Activated naive CD8-positive, alpha-beta T cell treated with anti-CD3 and anti-CD28 coated beads for 36 hours (primary cell): ENCODE measurements at regions not wholly inside any gene's neighbourhood (a gene's known extent, or its start where the extent isn't known, plus 50 kb on each side); places are given as distances from the start of the nearest gene placed in this dataset.

ENCODE experiments used
- DNase-seq: peaks from one replicate; pipeline ENCODE4 v3.0.0; 2021
- H3K27ac Mint-ChIP-seq: one replicate; pipeline ENCODE4 v1.8.0; 2022; ENCODE audit warnings: mild to moderate bottlenecking, moderate library complexity, mixed read lengths
- H3K27me3 Mint-ChIP-seq: one replicate; pipeline ENCODE4 v1.8.0; 2022; ENCODE audit warnings: mild to moderate bottlenecking, mixed read lengths
- H3K36me3 Mint-ChIP-seq: one replicate; pipeline ENCODE4 v1.8.0; 2021; ENCODE audit warnings: mild to moderate bottlenecking, mixed read lengths
- H3K4me1 Mint-ChIP-seq: one replicate; pipeline ENCODE4 v1.8.0; 2021; ENCODE audit warnings: mixed read lengths
- H3K4me3 Mint-ChIP-seq: one replicate; pipeline ENCODE4 v1.8.0; 2022; ENCODE audit warnings: mild to moderate bottlenecking, moderate library complexity, mixed read lengths
- H3K9me3 Mint-ChIP-seq: one replicate; pipeline ENCODE4 v1.8.0; 2022; ENCODE audit warnings: mixed read lengths

- Mint-ChIP-seq H3K36me3 (peaks cover 7% of the 10 kb centered on the region), H3K27me3 (no peaks in the 10 kb centered on the region), H3K9me3 (peaks cover 19% of the 10 kb centered on the region), H3K4me3 (no peak overlapping the region), H3K27ac (no peak overlapping the region), H3K4me1 (peaks cover 32% of the 10 kb centered on the region)
- no peak for DNase-seq
These were observed 115.3 kb upstream of the PLXNC1 start for GRCh38 chr12:94033101-94033500.

DNA sequence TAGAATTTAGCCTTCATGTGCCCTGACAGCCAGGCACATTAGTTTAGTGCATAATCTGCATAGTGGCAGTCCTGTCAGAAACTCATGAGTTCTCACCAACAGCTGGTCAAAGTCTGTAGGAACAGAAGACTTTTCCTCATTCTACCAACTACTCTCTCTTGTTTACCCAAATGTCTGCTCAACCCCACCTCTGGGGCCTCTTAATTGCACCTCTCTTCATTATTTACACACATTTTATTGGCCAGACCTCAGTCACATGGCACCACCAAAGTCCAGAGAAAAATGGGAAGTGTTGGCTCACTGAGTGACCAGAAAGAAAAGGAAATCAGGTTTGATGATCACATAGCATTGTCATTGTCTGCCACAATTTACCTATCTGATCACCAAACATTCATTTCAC lies 114.6 kb upstream of the PLXNC1 start:
- Mint-ChIP-seq H3K36me3 (peaks cover 8% of the 10 kb centered on the region), H3K4me3 (no peak overlapping the region), H3K27ac (no peak overlapping the region), H3K27me3 (no peaks in the 10 kb centered on the region), H3K4me1 (peaks cover 32% of the 10 kb centered on the region), H3K9me3 (peaks cover 24% of the 10 kb centered on the region)
- no peak for DNase-seq

DNA sequence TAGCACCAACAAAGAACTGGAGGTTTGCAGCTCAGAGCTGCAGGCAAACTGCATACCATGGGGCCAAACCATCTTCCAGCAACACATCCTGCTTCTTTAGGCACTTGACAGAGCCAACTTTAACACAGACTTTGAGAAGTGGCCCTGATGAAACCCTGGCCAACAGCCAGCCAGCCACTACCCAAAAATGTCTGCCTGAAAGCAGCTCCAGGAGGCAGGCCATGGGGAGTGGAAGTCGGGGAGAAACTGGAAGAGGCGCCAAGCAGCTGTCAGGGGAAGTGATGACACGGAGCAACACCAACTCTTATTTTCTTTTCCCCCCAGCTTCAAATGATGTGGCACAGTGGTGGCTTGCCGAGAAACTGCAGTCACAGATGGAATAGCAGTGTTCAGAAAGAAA lies 110.9 kb upstream of the PLXNC1 start:
- H3K27ac Mint-ChIP-seq: no peak overlapping the region
- H3K4me3 Mint-ChIP-seq: no peak overlapping the region
- H3K9me3 Mint-ChIP-seq: peaks cover 22% of the 10 kb centered on the region
- DNase-seq: no peak
- no peaks in the 10 kb centered on the region for H3K27me3 Mint-ChIP-seq
- peaks cover 13% of the 10 kb centered on the region for H3K4me1 Mint-ChIP-seq
- H3K36me3 Mint-ChIP-seq: peaks cover 10% of the 10 kb centered on the region

- Mint-ChIP-seq H3K9me3 (peaks cover 22% of the 10 kb centered on the region), H3K27me3 (no peaks in the 10 kb centered on the region), H3K4me3 (no peak overlapping the region)
These were observed 109.8 kb upstream of the PLXNC1 start for GRCh38 chr12:94038605-94039004.

GRCh38 chr12:94039199-94039840 lies 109.1 kb upstream of the PLXNC1 start:
- DNase-seq: no peak
- peaks cover 18% of the 10 kb centered on the region for H3K9me3 Mint-ChIP-seq
- no peaks in the 10 kb centered on the region for H3K4me1 Mint-ChIP-seq
- no peak overlapping the region for H3K4me3 Mint-ChIP-seq
- no peaks in the 10 kb centered on the region for H3K27me3 Mint-ChIP-seq
- H3K36me3 Mint-ChIP-seq: peaks cover 8% of the 10 kb centered on the region
- H3K27ac Mint-ChIP-seq: no peak overlapping the region

More at GRCh38 chr12:94038605-94039004, 109.8 kb upstream of the PLXNC1 start:
- no peak for DNase-seq
- peaks cover 2% of the 10 kb centered on the region for H3K4me1 Mint-ChIP-seq
- H3K36me3 Mint-ChIP-seq: peaks cover 10% of the 10 kb centered on the region
- H3K27ac Mint-ChIP-seq: no peak overlapping the region

DNA sequence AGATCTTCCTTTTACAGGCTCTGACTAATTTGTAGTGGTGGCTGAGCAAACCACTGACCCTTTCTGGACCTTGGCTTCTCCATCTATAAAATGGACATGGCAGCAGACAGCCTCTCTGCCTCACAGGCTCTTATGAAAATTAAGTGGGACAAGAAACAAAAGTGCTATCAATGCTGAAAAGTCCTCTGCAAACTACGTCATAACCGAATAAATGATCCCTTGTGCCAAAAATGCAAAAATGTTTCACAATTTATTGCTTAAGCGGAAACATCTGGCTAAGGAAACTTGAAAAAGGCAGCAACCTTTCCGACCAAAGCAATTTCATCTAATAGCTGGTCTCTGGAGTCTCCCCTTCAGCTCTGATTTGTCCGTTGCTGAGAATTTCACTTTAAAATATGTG lies 108.5 kb upstream of the PLXNC1 start:
- no peak for DNase-seq
- Mint-ChIP-seq H3K9me3 (peaks cover 13% of the 10 kb centered on the region), H3K27ac (no peak overlapping the region), H3K36me3 (peaks cover 5% of the 10 kb centered on the region), H3K4me1 (no peaks in the 10 kb centered on the region), H3K27me3 (no peaks in the 10 kb centered on the region), H3K4me3 (no peak overlapping the region)

- peaks cover 8% of the 10 kb centered on the region for H3K9me3 Mint-ChIP-seq
- H3K27me3 Mint-ChIP-seq: no peaks in the 10 kb centered on the region
- peaks cover 3% of the 10 kb centered on the region for H3K36me3 Mint-ChIP-seq
- H3K27ac Mint-ChIP-seq: no peak overlapping the region
- no peak overlapping the region for H3K4me3 Mint-ChIP-seq
- H3K4me1 Mint-ChIP-seq: no peaks in the 10 kb centered on the region
- DNase-seq: no peak
These were observed 106.5 kb upstream of the PLXNC1 start for GRCh38 chr12:94041850-94042249.

GRCh38 chr12:94042321-94042720 lies 106.1 kb upstream of the PLXNC1 start:
- Mint-ChIP-seq H3K36me3 (peaks cover 3% of the 10 kb centered on the region), H3K4me1 (no peaks in the 10 kb centered on the region), H3K4me3 (no peak overlapping the region), H3K9me3 (peaks cover 8% of the 10 kb centered on the region), H3K27ac (no peak overlapping the region), H3K27me3 (no peaks in the 10 kb centered on the region)
- no peak for DNase-seq

DNA sequence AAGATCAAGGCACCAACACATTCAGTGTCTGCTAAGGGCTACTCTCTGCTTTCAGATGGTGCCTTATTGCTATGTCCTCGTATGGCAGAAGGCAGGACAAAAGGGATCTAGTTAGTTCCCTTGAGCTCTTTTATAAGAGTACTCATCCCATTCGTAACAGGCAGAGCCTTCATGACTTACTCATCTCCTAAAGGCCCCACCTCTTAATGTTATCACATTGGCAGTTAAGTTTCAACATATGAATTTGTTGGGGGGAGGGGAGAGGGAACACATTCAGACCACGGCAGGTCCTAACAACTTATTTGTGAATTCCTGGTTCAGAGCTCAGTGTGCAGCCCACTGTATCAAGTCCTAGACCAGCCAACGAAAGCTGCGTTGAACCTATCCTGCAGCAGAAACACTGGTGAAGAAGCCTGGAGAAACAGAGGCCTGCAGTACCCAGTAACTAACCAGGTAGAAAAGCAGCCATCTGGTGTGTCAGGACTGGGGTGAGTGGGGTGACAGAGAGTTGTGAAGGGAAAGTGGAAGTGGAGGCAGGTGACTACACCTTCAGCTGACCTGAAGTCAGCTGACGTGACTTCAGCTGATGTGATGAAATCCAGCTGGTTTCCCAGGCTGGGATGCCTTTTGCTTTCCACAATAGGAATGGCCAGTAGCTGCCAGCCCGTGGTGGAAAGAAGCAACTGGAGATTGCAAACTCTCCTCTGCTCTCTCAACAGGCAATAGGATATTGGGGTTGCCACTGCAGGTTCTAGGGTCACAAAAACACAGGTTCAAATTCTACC lies 101.6 kb upstream of the PLXNC1 start:
- Mint-ChIP-seq H3K36me3 (no peaks in the 10 kb centered on the region), H3K27ac (no peak overlapping the region), H3K4me3 (no peak overlapping the region), H3K27me3 (no peaks in the 10 kb centered on the region), H3K4me1 (no peaks in the 10 kb centered on the region), H3K9me3 (peaks cover 8% of the 10 kb centered on the region)
- no peak for DNase-seq

DNA sequence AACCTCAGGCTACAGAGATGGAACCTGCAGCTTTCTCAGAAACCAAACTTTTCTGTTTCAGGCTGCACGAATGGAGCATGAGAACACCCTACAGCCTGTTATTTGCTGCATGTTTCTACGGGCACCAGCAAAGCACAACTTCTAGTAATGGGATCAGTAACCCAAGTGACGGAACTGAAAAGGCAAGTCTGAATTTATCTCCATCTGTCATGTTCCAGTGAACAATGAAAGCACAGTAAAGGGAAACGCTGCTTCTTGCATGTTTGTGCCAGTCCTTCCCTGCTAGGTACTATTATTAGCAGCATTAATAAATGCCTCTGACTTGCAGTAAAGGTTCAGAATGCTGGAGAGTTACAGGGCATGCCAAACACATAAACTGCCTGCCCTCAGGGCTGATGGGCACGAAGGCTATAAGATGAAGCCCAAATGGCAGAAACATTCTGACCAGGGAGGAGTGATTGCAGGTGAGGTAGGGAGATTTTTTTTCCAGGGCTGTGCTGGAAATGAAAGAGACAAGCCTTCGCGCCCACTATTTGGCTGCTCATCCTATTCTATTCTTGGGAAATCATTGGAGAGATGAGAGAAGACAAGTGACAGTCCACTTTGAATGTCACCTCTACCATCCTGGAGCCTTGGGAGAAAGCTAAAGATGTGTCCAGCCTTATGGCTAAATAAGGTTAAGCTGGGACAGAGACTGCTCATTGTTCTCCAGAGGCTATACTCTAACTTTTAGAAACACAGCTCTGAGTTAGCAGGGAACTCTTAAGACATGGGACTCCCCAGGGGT lies 100.4 kb upstream of the PLXNC1 start:
- Mint-ChIP-seq H3K9me3 (peaks cover 8% of the 10 kb centered on the region), H3K27me3 (no peaks in the 10 kb centered on the region), H3K4me3 (no peak overlapping the region), H3K36me3 (no peaks in the 10 kb centered on the region), H3K27ac (no peak overlapping the region), H3K4me1 (no peaks in the 10 kb centered on the region)
- no peak for DNase-seq

GRCh38 chr12:94048757-94049156 lies 99.6 kb upstream of the PLXNC1 start:
- H3K4me3 Mint-ChIP-seq: no peak overlapping the region

GRCh38 chr12:94049718-94050117 lies 98.7 kb upstream of the PLXNC1 start:
- H3K36me3 Mint-ChIP-seq: no peaks in the 10 kb centered on the region
- no peak for DNase-seq
- no peak overlapping the region for H3K4me3 Mint-ChIP-seq
- no peak overlapping the region for H3K27ac Mint-ChIP-seq
- no peaks in the 10 kb centered on the region for H3K4me1 Mint-ChIP-seq
- H3K9me3 Mint-ChIP-seq: peaks cover 8% of the 10 kb centered on the region
- H3K27me3 Mint-ChIP-seq: no peaks in the 10 kb centered on the region

More at GRCh38 chr12:94048757-94049156, 99.6 kb upstream of the PLXNC1 start:
- no peaks in the 10 kb centered on the region for H3K27me3 Mint-ChIP-seq
- no peaks in the 10 kb centered on the region for H3K36me3 Mint-ChIP-seq
- H3K9me3 Mint-ChIP-seq: peaks cover 8% of the 10 kb centered on the region
- no peaks in the 10 kb centered on the region for H3K4me1 Mint-ChIP-seq
- DNase-seq: no peak
- H3K27ac Mint-ChIP-seq: no peak overlapping the region

- Mint-ChIP-seq H3K27ac (no peak overlapping the region), H3K4me3 (no peak overlapping the region), H3K27me3 (no peaks in the 10 kb centered on the region), H3K9me3 (peaks cover 8% of the 10 kb centered on the region), H3K4me1 (no peaks in the 10 kb centered on the region), H3K36me3 (no peaks in the 10 kb centered on the region)
- DNase-seq: no peak
These were observed 94.7 kb upstream of the PLXNC1 start for GRCh38 chr12:94053676-94054075.

DNA sequence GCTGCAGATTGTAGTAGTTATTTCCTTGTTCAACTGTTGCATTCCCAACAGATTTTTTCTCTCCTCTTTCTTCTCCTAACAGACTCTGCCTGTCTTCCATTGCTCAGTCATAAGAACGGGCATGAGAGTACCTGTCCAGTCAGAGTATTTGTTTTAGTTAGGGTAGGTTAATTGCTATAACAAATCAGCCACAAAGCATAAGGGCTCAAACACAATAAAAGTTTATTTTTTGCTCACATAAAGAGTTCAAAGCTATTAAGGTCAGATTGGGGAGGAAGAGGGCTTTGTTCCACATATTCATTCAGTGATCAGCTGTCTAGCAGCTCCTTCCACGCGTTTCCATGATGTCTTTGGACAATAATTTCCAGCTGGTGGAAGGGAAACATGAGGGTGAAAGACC lies 92.8 kb upstream of the PLXNC1 start:
- H3K27me3 Mint-ChIP-seq: no peaks in the 10 kb centered on the region
- no peaks in the 10 kb centered on the region for H3K4me1 Mint-ChIP-seq
- no peak for DNase-seq
- H3K27ac Mint-ChIP-seq: no peak overlapping the region
- peaks cover 3% of the 10 kb centered on the region for H3K9me3 Mint-ChIP-seq
- no peaks in the 10 kb centered on the region for H3K36me3 Mint-ChIP-seq
- H3K4me3 Mint-ChIP-seq: no peak overlapping the region

- DNase-seq: no peak
- no peak overlapping the region for H3K27ac Mint-ChIP-seq
These were observed 91.8 kb upstream of the PLXNC1 start for GRCh38 chr12:94056419-94057158.

More at GRCh38 chr12:94056419-94057158, 91.8 kb upstream of the PLXNC1 start:
- Mint-ChIP-seq H3K27me3 (no peaks in the 10 kb centered on the region), H3K4me1 (no peaks in the 10 kb centered on the region), H3K36me3 (no peaks in the 10 kb centered on the region), H3K9me3 (no peaks in the 10 kb centered on the region), H3K4me3 (no peak overlapping the region)
